ENCODE measurements at regions not wholly inside any gene's neighbourhood (a gene's known extent, or its start where the extent isn't known, plus 50 kb on each side); places are given as distances from the start of the nearest gene placed in this dataset.
"Not testable (repeated sequence)": the region's sequence is repeated elsewhere in the genome, so short reads cannot be mapped to it uniquely, and the experiment has no call there.

DNA sequence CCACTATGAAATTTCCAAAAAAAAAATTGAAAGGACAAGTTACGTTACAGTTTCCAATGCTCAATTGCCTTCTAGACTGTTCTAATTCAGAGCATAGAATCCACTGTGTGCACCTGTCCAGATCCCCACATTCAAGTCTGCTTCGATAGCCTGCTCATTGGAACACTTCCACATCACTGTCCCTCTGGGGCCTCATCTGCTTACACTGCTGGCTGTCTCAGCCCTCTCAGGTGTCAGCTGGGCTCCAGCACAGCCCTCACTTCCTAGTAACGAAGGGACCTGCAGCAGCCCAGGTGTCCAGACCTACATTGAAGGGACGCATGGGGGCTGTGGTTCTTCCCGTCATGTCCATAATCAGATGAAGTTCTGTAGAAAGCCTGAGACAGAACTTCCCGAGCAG lies 94.3 kb upstream of the EMB start:
- TF ChIP-seq EZH2phosphoT487 (IDR thresholded peaks at IDR 0.05; ENCODE audit: low read length) (no peak), CTCF (IDR thresholded peaks at IDR 0.05; ENCODE audit: low read length) (no peak), EZH2 (optimal IDR thresholded peaks at IDR 0.05; ENCODE audit: low read depth, low read length) (no peak)
- H3K4me1 ChIP-seq (ENCODE audit: low read length): peaks cover 8% of the 10 kb centered on the region; the same call in 1 of the 2 replicates
- no peaks in the 10 kb centered on the region for H3K36me3 ChIP-seq (replicated peaks; ENCODE audit: insufficient read depth, low read length)
- no peak overlapping the region for H3K9ac ChIP-seq (ENCODE audit: low read length)
- no peaks in the 10 kb centered on the region for H3K9me2 ChIP-seq (replicated peaks; ENCODE audit: insufficient read depth, low read length)
- H3K27me3 ChIP-seq (replicated peaks; ENCODE audit: insufficient read depth, low read length): no peaks in the 10 kb centered on the region
- no peak overlapping the region for H3K27ac ChIP-seq (ENCODE audit: low read length)
- H3K79me2 ChIP-seq (ENCODE audit: low read length): no peaks in the 10 kb centered on the region
- no peak overlapping the region for H3K4me3 ChIP-seq (ENCODE audit: low read length)
- H4K20me1 ChIP-seq (ENCODE audit: insufficient read depth, low read length): no peaks in the 10 kb centered on the region
- no peaks in the 10 kb centered on the region for H3F3A ChIP-seq (ENCODE audit: insufficient read depth, low read length)
- no peak for DNase-seq
- H3K4me2 ChIP-seq (ENCODE audit: low read depth, low read length): no peak overlapping the region
- H2AFZ ChIP-seq (ENCODE audit: low read length): no peak overlapping the region
- no peaks in the 10 kb centered on the region for H3K9me3 ChIP-seq (replicated peaks; ENCODE audit: insufficient read depth, low read length)

GRCh38 chr5:50537534-50537933 lies 96.4 kb upstream of the EMB start:
- not testable (repeated sequence) for H3K27me3 ChIP-seq (replicated peaks; ENCODE audit: insufficient read depth, low read length); H3K9me3 ChIP-seq (replicated peaks; ENCODE audit: insufficient read depth, low read length); H3K36me3 ChIP-seq (replicated peaks; ENCODE audit: insufficient read depth, low read length); H3K27ac ChIP-seq (ENCODE audit: low read length); H3K4me3 ChIP-seq (ENCODE audit: low read length); H3K79me2 ChIP-seq (ENCODE audit: low read length); H3K9me2 ChIP-seq (replicated peaks; ENCODE audit: insufficient read depth, low read length); H3F3A ChIP-seq (ENCODE audit: insufficient read depth, low read length); H2AFZ ChIP-seq (ENCODE audit: low read length); H3K4me2 ChIP-seq (ENCODE audit: low read depth, low read length); H3K4me1 ChIP-seq (ENCODE audit: low read length); H4K20me1 ChIP-seq (ENCODE audit: insufficient read depth, low read length); H3K9ac ChIP-seq (ENCODE audit: low read length)
- DNase-seq: peak; percentile 51

GRCh38 chr5:50547303-50547702 lies 106.2 kb upstream of the EMB start:
- Histone ChIP-seq H3K27me3 (replicated peaks; ENCODE audit: insufficient read depth, low read length) (no peaks in the 10 kb centered on the region), H3K9me3 (replicated peaks; ENCODE audit: insufficient read depth, low read length) (no peaks in the 10 kb centered on the region), H3K4me2 (ENCODE audit: low read depth, low read length) (peak overlapping the region; percentile 27), H3K9ac (ENCODE audit: low read length) (no peak overlapping the region), H3K9me2 (replicated peaks; ENCODE audit: insufficient read depth, low read length) (no peaks in the 10 kb centered on the region), H4K20me1 (ENCODE audit: insufficient read depth, low read length) (no peaks in the 10 kb centered on the region), H3K36me3 (replicated peaks; ENCODE audit: insufficient read depth, low read length) (no peaks in the 10 kb centered on the region), H3K4me1 (ENCODE audit: low read length) (peaks cover 7% of the 10 kb centered on the region), H3K27ac (ENCODE audit: low read length) (no peak overlapping the region; the same call in 1 of the 2 replicates), H3F3A (ENCODE audit: insufficient read depth, low read length) (0 out of 2 replicates have a peak, but pooled peaks cover 3% of the 10 kb centered on the region), H2AFZ (ENCODE audit: low read length) (no peak overlapping the region), H3K4me3 (ENCODE audit: low read length) (no peak overlapping the region), H3K79me2 (ENCODE audit: low read length) (no peaks in the 10 kb centered on the region)
- peak; percentile 36 for DNase-seq
- TF ChIP-seq CTCF (IDR thresholded peaks at IDR 0.05; ENCODE audit: low read length) (no peak), EZH2phosphoT487 (IDR thresholded peaks at IDR 0.05; ENCODE audit: low read length) (no peak), EZH2 (optimal IDR thresholded peaks at IDR 0.05; ENCODE audit: low read depth, low read length) (no peak)

DNA sequence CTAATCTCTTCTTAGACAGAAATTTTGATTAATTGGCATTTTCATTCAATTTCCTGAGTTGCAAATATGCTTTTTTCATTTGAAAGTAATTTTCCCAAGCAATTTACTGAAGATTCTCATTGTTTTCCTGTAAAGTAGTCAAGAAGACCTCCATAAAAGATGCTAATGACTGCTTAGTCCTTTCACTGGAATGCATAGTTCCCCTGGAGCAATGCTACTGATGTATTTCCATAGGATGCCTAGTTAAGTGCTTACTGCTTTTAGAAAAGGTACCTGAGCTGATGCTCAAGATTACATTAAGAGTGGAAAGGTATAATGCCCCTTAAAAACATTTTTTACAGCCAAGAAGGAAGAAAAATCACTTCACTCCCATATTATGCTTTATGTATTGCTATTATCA lies 109.2 kb upstream of the EMB start:
- no peak overlapping the region for H3K27ac ChIP-seq (ENCODE audit: low read length)
- no peaks in the 10 kb centered on the region for H3K27me3 ChIP-seq (replicated peaks; ENCODE audit: insufficient read depth, low read length)
- no peak for TF ChIP-seq CTCF (IDR thresholded peaks at IDR 0.05; ENCODE audit: low read length)
- no peak for TF ChIP-seq EZH2 (optimal IDR thresholded peaks at IDR 0.05; ENCODE audit: low read depth, low read length)
- TF ChIP-seq EZH2phosphoT487 (IDR thresholded peaks at IDR 0.05; ENCODE audit: low read length): no peak
- DNase-seq: no peak
- 0 out of 2 replicates have a peak, but pooled peaks cover 3% of the 10 kb centered on the region for H3F3A ChIP-seq (ENCODE audit: insufficient read depth, low read length)
- no peak overlapping the region for H3K4me2 ChIP-seq (ENCODE audit: low read depth, low read length)
- H3K9me2 ChIP-seq (replicated peaks; ENCODE audit: insufficient read depth, low read length): no peaks in the 10 kb centered on the region
- H3K4me3 ChIP-seq (ENCODE audit: low read length): no peak overlapping the region
- no peaks in the 10 kb centered on the region for H3K9me3 ChIP-seq (replicated peaks; ENCODE audit: insufficient read depth, low read length)
- H4K20me1 ChIP-seq (ENCODE audit: insufficient read depth, low read length): no peaks in the 10 kb centered on the region
- no peaks in the 10 kb centered on the region for H3K36me3 ChIP-seq (replicated peaks; ENCODE audit: insufficient read depth, low read length)
- H3K4me1 ChIP-seq (ENCODE audit: low read length): peaks cover 21% of the 10 kb centered on the region
- H3K9ac ChIP-seq (ENCODE audit: low read length): no peak overlapping the region
- no peak overlapping the region for H2AFZ ChIP-seq (ENCODE audit: low read length)
- no peaks in the 10 kb centered on the region for H3K79me2 ChIP-seq (ENCODE audit: low read length)
